SJSA1 (cell line): ENCODE measurements at regions not wholly inside any gene's neighbourhood (a gene's known extent, or its start where the extent isn't known, plus 50 kb on each side); places are given as distances from the start of the nearest gene placed in this dataset.

Experiments
- DNase-seq, 2 experiments: peaks; one replicate each; pipeline ENCODE4 v3.0.0-alpha.2; 2015 to 2020; ENCODE audit warnings: low spot score in 2 of 2, low read depth in 1 of 2
- H3K27ac ChIP-seq: fragments of 250-450 bp; sonication (Bioruptor Pico); 2 replicates; pipeline ENCODE4 v1.5.1; 2020; ENCODE audit warnings: mild to moderate bottlenecking, moderate library complexity
- H3K27me3 ChIP-seq: fragments of 250-450 bp; sonication (Bioruptor Pico); replicated peaks from 2 replicates; pipeline ENCODE4 v1.5.1; 2020; ENCODE audit warnings: mild to moderate bottlenecking, moderate library complexity
- H3K36me3 ChIP-seq: fragments of 250-450 bp; sonication (Bioruptor Pico); 2 replicates; pipeline ENCODE4 v1.5.1; 2020; ENCODE audit warnings: mild to moderate bottlenecking
- H3K4me1 ChIP-seq: fragments of 250-450 bp; sonication (Bioruptor Pico); replicated peaks from 2 replicates; pipeline ENCODE4 v1.6.1; 2021; ENCODE audit warnings: mild to moderate bottlenecking
- H3K4me3 ChIP-seq: fragments of 250-450 bp; sonication (Bioruptor Pico); 2 replicates; pipeline ENCODE4 v1.5.1; 2020; ENCODE audit warnings: mild to moderate bottlenecking
- H3K9me3 ChIP-seq: fragments of 250-450 bp; sonication (Bioruptor Pico); replicated peaks from 2 replicates; pipeline ENCODE4 v1.5.1; 2020; ENCODE audit warnings: mild to moderate bottlenecking

- H3K27me3 ChIP-seq, result no peaks in the 10 kb centered on the region
- no peaks in the 10 kb centered on the region for H3K36me3 ChIP-seq
- H3K4me1 ChIP-seq, result no peaks in the 10 kb centered on the region
- DNase-seq, result no peak
- no peak overlapping the region for H3K27ac ChIP-seq
- H3K4me3 ChIP-seq, result no peak overlapping the region
- H3K9me3 ChIP-seq, result no peaks in the 10 kb centered on the region
Observed at GRCh38 chr4:132893787-132894186, 255.3 kb upstream of the PCDH10 start.

- H3K4me3 ChIP-seq, result no peak overlapping the region
Observed at GRCh38 chr4:132901224-132901623, 247.9 kb upstream of the PCDH10 start.

GRCh38 chr4:132910229-132910748 lies 238.8 kb upstream of the PCDH10 start:
- DNase-seq, result no peak
- Histone ChIP-seq H3K4me1 (no peaks in the 10 kb centered on the region), H3K9me3 (0 out of 2 replicates have a peak, but pooled peaks cover 2% of the 10 kb centered on the region), H3K27me3 (no peaks in the 10 kb centered on the region), H3K4me3 (no peak overlapping the region), H3K36me3 (no peaks in the 10 kb centered on the region), H3K27ac (no peak overlapping the region)

More at GRCh38 chr4:132901224-132901623, 247.9 kb upstream of the PCDH10 start:
- no peaks in the 10 kb centered on the region; the same call in 1 of the 2 replicates for H3K9me3 ChIP-seq
- H3K27ac ChIP-seq, result no peak overlapping the region
- H3K27me3 ChIP-seq, result no peaks in the 10 kb centered on the region
- no peaks in the 10 kb centered on the region for H3K36me3 ChIP-seq
- DNase-seq, result no peak
- no peaks in the 10 kb centered on the region for H3K4me1 ChIP-seq

DNA sequence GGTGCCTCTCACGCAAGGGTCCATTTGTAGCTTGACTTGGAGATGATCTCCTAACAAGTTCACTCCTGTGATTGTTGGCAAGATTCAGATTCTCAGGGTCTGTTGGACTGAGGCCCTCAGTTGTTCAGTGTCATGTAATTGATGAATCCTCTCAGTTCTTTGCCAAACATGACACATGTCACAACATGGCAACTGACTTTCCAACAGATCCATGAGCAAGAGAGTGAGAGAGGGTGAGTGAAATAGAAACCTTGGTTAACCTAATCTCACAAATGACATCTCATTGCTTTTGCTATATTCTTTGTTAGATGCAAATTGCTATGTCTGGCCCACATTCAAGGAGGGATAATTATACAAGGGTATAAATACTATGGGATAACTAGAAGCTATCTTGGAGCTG lies 231.0 kb upstream of the PCDH10 start:
- Histone ChIP-seq H3K36me3 (no peaks in the 10 kb centered on the region), H3K27ac (no peak overlapping the region), H3K4me3 (no peak overlapping the region), H3K9me3 (peaks cover 3% of the 10 kb centered on the region; the same call in 1 of the 2 replicates), H3K4me1 (no peaks in the 10 kb centered on the region), H3K27me3 (no peaks in the 10 kb centered on the region)
- no peak for DNase-seq

DNA sequence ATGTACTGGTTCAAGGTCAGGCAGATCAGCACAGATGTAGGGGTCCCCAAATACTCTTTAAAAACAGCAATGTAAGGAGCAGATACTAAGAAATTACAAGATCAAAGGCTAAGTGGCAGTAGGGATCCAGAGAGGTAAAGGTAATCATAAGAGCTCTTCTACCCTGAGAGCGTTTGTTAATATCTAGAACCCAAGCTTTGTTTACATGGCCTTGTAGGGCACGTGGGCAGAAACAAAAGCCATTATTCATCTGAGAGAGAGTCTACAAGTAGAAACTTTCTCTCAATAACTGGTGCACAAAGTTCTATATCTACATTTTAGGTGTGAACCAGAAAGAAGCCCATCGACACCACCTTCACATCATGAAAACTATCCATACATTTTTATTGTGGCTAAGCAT lies 225.6 kb upstream of the PCDH10 start:
- Histone ChIP-seq H3K9me3 (peaks cover 3% of the 10 kb centered on the region; the same call in 1 of the 2 replicates), H3K4me3 (no peak overlapping the region), H3K27ac (no peak overlapping the region), H3K4me1 (no peaks in the 10 kb centered on the region), H3K36me3 (no peaks in the 10 kb centered on the region), H3K27me3 (no peaks in the 10 kb centered on the region)
- no peak for DNase-seq

DNA sequence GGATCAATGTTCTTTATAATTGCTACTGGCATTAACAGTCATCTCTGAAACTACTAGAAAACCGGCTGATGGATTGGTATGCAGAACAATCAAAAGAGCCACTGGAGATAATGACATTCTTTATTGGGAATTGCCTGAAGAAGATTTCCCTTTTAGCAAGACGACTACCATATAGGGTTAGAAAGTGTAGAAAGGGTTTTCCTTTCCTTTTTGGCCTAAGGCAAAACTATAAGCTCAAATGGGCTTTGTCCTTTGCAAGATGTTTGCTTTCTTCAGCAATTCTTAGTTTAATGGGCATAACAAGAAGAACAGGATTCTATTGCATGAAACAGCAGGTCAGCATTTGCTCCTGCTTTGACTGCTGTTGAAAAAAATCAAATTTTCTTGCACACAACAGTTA lies 214.2 kb upstream of the PCDH10 start:
- Histone ChIP-seq H3K27ac (no peak overlapping the region), H3K4me1 (no peaks in the 10 kb centered on the region), H3K36me3 (no peaks in the 10 kb centered on the region), H3K27me3 (no peaks in the 10 kb centered on the region), H3K4me3 (no peak overlapping the region), H3K9me3 (peaks cover 2% of the 10 kb centered on the region; the same call in 1 of the 2 replicates)
- DNase-seq, result no peak

DNA sequence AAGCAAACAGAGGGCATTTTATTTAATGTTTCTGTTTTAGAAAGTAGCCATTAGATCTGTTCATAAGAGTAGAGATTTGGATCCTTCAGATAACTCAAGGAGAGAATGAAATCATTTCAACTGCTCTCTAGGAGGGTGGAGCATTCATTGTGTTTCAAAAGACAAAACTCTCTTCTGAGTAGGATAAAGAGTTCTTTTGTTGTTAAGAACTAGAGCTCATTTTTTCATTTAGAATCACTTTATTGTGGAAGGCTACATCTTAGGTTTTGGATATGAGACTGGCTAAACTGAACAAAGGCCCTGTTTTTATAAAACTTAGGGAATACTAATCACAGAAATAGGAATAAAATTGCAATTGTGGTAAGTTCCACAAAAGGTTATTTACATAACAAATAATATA lies 193.9 kb upstream of the PCDH10 start:
- no peaks in the 10 kb centered on the region for H3K27me3 ChIP-seq
- no peak for DNase-seq
- no peak overlapping the region for H3K4me3 ChIP-seq
- no peaks in the 10 kb centered on the region for H3K4me1 ChIP-seq
- H3K36me3 ChIP-seq, result no peaks in the 10 kb centered on the region
- no peak overlapping the region for H3K27ac ChIP-seq
- peaks cover under 1% of the 10 kb centered on the region for H3K9me3 ChIP-seq

- Histone ChIP-seq H3K9me3 (peaks cover 4% of the 10 kb centered on the region), H3K27me3 (no peaks in the 10 kb centered on the region)
- no peak for DNase-seq
Observed at GRCh38 chr4:132956962-132957361, 192.1 kb upstream of the PCDH10 start.

DNA sequence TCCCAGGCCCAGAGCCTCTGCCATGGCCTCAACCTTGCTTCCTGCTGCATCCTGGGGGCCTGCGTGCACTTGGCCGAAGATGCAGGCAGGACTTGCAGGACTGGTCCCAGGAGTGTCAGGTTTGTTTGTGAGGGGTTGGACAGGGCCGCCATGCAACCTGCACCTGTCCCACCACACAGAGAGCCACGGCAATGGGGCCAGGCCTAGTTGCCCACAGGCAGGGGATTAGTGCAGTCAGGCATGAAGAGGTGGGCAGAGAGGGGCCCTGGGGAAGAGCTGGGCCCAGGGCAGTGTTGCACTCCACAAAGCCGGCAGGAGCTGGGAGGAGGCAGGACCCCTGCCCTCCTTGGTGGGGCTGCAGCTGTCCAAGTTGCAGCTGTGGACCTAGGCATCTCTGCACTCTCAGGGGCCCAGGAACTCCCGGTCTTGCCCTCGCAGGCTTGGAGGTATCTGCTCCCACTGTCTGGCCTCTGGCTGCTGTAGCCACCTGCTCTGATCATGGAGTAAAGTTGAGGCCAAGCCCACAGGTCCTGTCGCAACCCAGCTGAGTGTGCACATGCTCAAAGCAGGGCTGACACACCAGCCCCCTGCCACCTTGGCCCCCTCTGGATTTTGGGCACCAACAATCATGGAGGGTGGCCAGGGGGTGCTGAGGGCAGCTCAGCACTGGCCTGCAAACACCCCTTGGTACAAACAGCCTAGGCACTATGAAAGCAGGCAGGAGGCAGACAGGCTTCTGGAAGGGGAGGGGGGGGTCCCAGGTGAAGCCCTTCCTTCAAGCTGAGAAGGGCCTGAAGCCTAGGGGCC lies 190.4 kb upstream of the PCDH10 start:
- no peak for DNase-seq
- H3K4me3 ChIP-seq, result no peak overlapping the region
- no peak overlapping the region for H3K27ac ChIP-seq
- H3K27me3 ChIP-seq, result no peaks in the 10 kb centered on the region
- H3K9me3 ChIP-seq, result peaks cover 4% of the 10 kb centered on the region
- H3K36me3 ChIP-seq, result no peaks in the 10 kb centered on the region
- H3K4me1 ChIP-seq, result no peaks in the 10 kb centered on the region

More at GRCh38 chr4:132956962-132957361, 192.1 kb upstream of the PCDH10 start:
- no peak overlapping the region for H3K27ac ChIP-seq
- H3K4me1 ChIP-seq, result no peaks in the 10 kb centered on the region
- no peaks in the 10 kb centered on the region for H3K36me3 ChIP-seq
- H3K4me3 ChIP-seq, result no peak overlapping the region

DNA sequence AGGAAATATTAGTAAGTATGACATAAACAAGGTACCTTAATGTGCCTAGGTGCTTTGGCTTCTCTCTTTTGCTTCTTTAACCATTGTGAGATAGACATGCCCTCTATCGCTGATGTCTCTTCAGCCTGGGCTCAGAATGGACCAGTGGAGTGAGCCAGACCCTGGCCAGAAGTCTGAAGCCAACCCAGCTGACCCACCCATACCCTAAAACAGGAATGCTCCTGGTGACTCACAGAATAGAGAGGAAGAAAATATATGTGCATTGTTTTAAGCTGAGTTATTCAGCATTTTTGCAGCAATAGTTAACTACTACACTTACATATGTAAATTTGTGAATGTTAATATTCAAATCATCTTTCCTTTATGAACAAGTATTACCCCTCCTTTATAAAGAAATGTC lies 167.5 kb upstream of the PCDH10 start:
- no peaks in the 10 kb centered on the region for H3K36me3 ChIP-seq
- DNase-seq, result no peak
- H3K4me3 ChIP-seq, result no peak overlapping the region
- H3K4me1 ChIP-seq, result no peaks in the 10 kb centered on the region
- no peaks in the 10 kb centered on the region for H3K9me3 ChIP-seq
- H3K27ac ChIP-seq, result no peak overlapping the region
- H3K27me3 ChIP-seq, result no peaks in the 10 kb centered on the region

DNA sequence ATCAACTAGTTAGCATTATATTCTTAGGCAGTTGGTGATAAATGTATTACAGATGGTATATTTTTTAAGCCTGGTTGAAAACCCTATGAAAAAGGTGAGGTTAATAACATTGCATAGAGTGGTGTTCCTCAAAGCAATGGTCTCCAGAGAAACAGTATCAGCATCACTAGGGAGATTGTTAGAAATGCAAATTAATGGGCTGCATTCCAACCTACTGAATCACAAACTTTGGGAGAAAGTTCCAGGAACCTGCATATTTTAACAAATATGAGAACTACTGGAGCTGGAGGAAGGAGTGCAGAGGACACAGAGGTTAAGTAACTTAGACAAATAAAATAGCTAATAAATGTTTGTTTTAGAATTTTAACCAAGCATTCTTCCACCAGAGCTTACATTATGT lies 166.9 kb upstream of the PCDH10 start:
- Histone ChIP-seq H3K27ac (no peak overlapping the region), H3K27me3 (no peaks in the 10 kb centered on the region), H3K9me3 (no peaks in the 10 kb centered on the region), H3K4me1 (no peaks in the 10 kb centered on the region), H3K36me3 (no peaks in the 10 kb centered on the region), H3K4me3 (no peak overlapping the region)
- no peak for DNase-seq

DNA sequence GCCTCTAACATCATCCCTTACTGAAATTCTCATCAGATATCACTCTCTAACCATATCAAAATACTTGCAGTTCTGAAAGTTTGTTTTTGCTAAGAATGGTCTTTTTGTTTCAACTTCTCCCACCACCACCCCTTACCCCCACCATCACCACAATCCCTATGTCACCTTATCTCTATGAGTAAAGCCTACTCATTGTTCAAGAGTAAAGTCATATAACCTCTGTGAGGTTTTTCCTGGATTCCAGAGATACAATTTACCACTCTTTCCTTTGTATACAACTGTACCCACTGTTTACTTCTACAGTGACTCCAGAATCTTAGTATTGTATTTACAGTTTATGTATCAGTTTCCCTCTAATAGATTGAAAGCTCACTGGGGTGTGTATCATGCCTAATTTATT lies 158.0 kb upstream of the PCDH10 start:
- Histone ChIP-seq H3K27ac (no peak overlapping the region), H3K4me3 (no peak overlapping the region), H3K36me3 (no peaks in the 10 kb centered on the region), H3K4me1 (no peaks in the 10 kb centered on the region), H3K9me3 (no peaks in the 10 kb centered on the region), H3K27me3 (no peaks in the 10 kb centered on the region)
- DNase-seq, result no peak

GRCh38 chr4:132992686-132993085 lies 156.4 kb upstream of the PCDH10 start:
- no peak overlapping the region for H3K4me3 ChIP-seq
- no peaks in the 10 kb centered on the region for H3K27me3 ChIP-seq
- no peaks in the 10 kb centered on the region for H3K9me3 ChIP-seq
- no peaks in the 10 kb centered on the region for H3K36me3 ChIP-seq
- DNase-seq, result no peak
- no peaks in the 10 kb centered on the region for H3K4me1 ChIP-seq
- H3K27ac ChIP-seq, result no peak overlapping the region

GRCh38 chr4:132998585-132999230 lies 150.4 kb upstream of the PCDH10 start:
- Histone ChIP-seq H3K27me3 (no peaks in the 10 kb centered on the region), H3K27ac (no peak overlapping the region), H3K9me3 (no peaks in the 10 kb centered on the region; the same call in 1 of the 2 replicates), H3K4me3 (no peak overlapping the region), H3K4me1 (no peaks in the 10 kb centered on the region), H3K36me3 (no peaks in the 10 kb centered on the region)
- no peak for DNase-seq
